T-helper 22 cell (primary cell): ENCODE measurements at regions not wholly inside any gene's neighbourhood (a gene's known extent, or its start where the extent isn't known, plus 50 kb on each side); places are given as distances from the start of the nearest gene placed in this dataset.
"Not testable (repeated sequence)": the region's sequence is repeated elsewhere in the genome, so short reads cannot be mapped to it uniquely, and the experiment has no call there.

Source experiments
- DNase-seq: peaks from one replicate; pipeline ENCODE4 v3.0.0-alpha.2; 2020; ENCODE audit warnings: low read depth

DNA sequence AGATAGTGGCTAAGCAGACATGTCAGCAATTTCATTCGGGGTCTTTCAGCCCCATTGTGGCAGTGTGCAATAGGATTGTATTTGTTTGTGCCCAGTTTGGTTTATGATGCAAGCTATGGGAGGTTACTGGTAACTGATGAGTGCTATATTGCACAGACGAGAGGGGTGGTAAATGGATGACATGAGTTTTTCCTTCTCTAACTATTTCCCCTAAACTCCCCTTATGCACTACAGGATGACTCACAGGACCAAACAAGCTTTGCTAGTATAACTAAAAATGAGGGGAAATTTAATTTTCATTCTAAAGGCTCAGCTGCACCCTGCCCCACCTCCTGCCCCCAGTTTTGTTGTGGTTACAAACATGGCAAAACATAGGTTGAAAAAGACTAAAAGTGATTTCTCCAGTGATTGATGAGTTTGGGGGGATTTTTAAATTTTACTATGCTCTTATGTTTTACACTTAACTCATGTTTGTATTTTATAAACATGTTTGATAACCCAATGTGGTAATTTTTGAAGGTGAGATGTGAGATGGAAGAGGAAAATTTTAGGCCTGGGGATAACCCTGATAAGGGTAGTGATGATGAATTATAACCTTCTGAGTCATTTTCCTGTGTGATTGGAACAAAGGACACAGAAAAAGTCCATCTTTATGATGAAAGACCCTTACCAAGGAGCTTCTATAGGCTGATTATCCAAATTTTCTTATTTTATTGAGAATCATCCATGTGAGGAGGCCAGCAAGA is 60.8 kb upstream of the NAMPT start:
- DNase-seq: peak; percentile 1

GRCh38 chr7:106344861-106345260 is 60.1 kb upstream of the NAMPT start:
- no peak for DNase-seq

- no peak for DNase-seq
Observed at GRCh38 chr7:106344211-106344610, 59.4 kb upstream of the NAMPT start.

DNA sequence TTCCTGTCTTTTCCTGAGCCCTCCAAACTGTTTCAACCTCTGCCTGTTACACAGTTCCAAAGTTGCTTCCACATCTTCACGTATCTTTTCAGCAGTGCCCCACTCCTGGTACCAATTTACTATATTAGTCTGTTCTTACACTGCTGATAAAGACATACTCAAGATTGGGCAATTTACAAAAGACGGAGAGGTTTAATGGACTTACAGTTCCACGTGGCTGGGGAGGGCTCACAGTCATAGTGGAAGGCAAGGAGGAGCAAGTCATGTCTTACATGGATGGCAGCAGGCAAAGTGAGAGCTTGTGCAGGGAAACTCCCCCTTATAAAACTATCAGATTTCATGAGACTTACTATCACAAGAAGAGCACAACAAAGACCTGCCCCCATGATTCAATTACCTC is 57.3 kb upstream of the NAMPT start:
- DNase-seq: not testable (repeated sequence)

DNA sequence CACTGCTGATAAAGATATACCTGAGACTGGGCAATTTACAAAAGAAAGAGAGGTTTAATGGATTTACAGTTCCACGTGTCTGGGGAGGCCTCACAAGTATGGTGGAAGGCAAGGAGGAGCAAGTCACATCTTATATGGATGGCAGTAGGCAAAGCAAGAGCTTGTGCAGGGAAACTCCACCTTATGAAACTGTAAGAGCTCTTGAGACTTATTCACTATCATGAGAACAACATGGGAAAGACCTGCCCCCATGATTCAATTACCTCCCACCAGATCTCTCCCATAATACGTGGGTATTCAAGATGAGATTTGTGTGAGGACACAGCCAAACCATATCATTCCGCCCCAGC is 55.4 kb upstream of the NAMPT start:
- not testable (repeated sequence) for DNase-seq

DNA sequence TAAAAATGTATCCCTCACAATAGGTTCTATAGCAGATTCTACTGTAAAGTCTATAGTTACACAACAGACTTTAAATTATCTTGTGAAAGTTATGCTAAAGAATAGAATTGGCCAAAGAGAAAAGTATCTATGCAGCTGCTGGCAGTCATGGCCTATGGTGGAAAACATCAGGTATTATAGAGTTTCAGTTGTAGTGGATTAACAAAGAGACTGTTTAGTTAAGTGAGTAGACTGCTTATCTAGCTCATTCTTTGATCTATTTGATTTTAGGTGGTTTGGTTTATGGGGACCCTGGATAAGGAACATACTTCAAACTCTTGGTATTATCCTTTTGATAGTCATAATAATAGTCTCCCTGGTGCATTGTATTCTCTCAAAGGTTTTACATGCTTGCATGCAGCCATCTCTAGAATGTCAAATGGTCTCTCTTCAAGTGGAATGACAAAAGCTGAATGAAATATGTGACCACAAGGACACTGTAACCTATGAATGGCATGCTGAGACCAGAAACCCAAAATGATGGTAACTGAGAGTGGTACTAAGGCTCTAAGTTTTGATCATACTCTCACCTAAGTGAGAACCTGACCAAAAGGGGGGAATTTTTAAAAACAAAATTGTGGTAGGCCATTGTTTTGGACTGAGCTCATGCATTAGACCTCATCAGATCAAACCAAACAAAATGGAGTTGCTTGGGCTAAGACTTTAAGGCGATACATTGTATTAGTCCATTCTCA is 54.9 kb upstream of the NAMPT start:
- no peak for DNase-seq

GRCh38 chr7:106337754-106338153 is 53.0 kb upstream of the NAMPT start:
- DNase-seq: no peak

GRCh38 chr7:106335814-106336213 is 51.0 kb upstream of the NAMPT start:
- DNase-seq: no peak
